ENCODE measurements at regions not wholly inside any gene's neighbourhood (a gene's known extent, or its start where the extent isn't known, plus 50 kb on each side); places are given as distances from the start of the nearest gene placed in this dataset.
"Not testable (repeated sequence)": the region's sequence is repeated elsewhere in the genome, so short reads cannot be mapped to it uniquely, and the experiment has no call there.

DNA sequence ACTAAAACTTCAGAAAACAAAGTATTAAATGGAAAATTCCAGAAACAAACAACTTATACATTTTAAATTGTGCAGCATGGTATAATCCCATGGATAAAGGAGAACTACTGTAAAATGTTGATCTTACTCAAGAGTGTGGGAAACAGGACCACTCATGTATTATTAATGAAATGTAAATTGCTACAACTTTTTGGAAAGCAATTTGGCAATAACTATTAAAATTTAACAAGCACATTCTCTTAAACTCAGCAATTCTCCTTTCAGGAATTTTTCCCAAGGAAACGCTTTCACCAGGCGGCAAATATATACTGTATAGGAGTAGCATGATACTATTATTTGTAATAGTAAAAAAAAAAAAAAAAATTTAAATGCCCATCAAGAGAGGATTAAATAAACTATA is 284.5 kb upstream of the AMIGO2 start:
- no peak for DNase-seq (ENCODE audit: extremely low read depth, low read depth)
- TF ChIP-seq, protein P1, sequence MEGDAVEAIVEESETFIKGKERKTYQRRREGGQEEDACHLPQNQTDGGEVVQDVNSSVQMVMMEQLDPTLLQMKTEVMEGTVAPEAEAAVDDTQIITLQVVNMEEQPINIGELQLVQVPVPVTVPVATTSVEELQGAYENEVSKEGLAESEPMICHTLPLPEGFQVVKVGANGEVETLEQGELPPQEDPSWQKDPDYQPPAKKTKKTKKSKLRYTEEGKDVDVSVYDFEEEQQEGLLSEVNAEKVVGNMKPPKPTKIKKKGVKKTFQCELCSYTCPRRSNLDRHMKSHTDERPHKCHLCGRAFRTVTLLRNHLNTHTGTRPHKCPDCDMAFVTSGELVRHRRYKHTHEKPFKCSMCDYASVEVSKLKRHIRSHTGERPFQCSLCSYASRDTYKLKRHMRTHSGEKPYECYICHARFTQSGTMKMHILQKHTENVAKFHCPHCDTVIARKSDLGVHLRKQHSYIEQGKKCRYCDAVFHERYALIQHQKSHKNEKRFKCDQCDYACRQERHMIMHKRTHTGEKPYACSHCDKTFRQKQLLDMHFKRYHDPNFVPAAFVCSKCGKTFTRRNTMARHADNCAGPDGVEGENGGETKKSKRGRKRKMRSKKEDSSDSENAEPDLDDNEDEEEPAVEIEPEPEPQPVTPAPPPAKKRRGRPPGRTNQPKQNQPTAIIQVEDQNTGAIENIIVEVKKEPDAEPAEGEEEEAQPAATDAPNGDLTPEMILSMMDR (IDR thresholded peaks at IDR 0.05; ENCODE audit: low read depth, low read length): no peak

DNA sequence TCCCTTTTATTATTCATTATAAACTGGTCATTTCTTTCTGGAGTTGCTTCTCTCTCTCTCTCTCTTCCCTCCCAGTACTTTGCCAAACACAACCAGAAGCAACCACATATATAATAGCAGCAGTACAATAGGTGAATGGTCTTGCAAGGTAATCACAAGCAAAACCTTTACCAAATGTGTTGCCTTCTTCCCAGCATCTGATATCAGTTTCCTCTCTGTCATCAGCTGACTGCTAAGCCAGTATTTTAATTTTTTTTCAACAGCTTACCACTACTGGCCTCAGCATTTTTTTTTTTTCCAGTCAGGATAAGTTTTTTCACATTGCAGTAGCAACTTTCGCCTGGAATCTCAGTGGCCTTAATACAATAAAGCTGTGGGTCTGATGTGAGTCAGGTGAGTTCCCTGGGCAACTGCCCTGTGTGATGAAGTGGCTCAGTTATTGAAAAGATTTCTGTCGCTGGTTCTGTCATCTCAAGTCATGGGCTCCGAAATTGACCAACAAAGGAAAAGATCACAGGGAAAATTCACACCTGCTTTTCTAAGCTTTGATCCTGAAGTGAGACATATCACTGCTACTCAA is 282.5 kb upstream of the AMIGO2 start:
- no peak for DNase-seq (ENCODE audit: extremely low read depth, low read depth)
- TF ChIP-seq, protein P1 (IDR thresholded peaks at IDR 0.05; ENCODE audit: low read depth, low read length): no peak

DNA sequence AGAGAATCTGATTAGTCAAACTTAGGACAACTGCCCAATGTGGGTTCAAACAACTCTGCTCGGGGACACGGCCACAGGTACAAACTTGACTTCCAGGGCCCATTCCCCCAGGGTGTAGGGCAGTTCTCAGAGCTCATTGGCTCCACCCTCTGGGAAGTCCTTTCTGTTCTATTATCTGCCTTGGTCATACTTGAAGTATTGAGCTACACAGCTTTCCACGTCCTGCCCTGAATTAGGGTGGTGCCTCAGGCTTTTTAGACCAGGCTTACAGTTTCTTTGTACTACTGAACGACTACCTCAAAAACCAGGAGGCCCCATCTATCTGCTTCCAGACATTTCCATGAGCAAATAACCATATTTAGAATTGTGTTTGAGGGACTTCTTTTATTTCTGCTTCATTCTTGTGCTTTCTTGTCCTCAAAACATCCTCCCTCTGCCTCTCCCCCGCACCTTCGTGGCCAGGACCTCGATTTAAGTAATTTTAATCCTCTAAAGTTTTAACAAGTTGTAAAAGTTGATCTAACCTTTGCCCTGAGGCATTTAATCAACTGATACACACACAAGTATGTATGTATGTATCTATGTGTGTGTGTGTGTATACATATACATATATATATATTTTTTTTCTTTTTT is 281.7 kb upstream of the AMIGO2 start:
- DNase-seq (ENCODE audit: extremely low read depth, low read depth): no peak

DNA sequence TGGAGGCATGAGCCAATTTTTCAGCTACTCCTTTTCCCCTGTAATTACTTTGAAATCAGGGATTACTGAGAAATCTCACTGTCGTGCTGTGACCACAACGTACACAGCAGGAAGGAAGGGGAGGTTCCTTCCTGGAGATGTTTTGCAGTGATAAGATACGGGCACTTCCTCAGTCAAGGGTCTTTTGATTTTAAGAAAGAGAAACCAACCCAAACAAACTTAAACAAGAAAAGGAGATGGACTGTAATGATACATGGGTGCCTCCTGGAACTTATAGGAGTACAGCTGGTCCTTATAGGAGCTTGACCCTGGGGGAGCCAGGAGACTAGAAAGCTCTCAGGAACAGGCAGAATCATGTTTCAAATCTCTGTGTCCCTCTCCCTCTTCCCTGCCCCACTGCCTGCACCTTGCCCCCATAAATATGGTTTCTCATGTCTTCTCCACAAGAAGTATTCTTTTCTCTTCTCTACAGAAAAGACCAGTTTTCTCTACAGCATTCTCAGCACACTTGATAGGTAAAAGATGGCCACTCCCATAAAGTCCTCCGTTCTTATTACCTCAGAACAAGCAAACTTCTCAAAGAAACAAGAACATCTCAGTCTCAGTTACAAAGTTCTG is 281.1 kb upstream of the AMIGO2 start:
- TF ChIP-seq, protein P1 (IDR thresholded peaks at IDR 0.05; ENCODE audit: low read depth, low read length): no peak
- DNase-seq (ENCODE audit: extremely low read depth, low read depth): no peak

More for the DNA sequence above, 281.7 kb upstream of the AMIGO2 start:
- TF ChIP-seq, protein P1 (IDR thresholded peaks at IDR 0.05; ENCODE audit: low read depth, low read length): no peak

DNA sequence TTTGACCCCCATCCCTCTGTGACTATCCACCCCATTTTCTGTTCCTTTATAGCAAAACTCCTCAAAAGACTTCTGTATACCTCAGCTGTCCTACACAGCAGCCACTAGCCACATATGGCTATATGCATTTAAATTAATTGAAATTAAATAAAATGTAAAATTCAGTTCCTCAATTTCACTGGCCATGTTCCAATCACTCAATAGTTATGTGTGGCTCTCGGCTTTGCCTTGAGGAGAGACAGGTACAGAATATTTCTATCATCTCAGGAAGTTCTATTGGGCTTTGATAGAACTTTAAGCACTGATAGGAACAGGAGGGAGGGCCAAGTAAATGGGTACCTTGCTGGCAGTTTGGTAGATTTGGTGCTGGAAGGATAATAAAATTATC is 280.3 kb upstream of the AMIGO2 start:
- DNase-seq (ENCODE audit: extremely low read depth, low read depth): no peak

DNA sequence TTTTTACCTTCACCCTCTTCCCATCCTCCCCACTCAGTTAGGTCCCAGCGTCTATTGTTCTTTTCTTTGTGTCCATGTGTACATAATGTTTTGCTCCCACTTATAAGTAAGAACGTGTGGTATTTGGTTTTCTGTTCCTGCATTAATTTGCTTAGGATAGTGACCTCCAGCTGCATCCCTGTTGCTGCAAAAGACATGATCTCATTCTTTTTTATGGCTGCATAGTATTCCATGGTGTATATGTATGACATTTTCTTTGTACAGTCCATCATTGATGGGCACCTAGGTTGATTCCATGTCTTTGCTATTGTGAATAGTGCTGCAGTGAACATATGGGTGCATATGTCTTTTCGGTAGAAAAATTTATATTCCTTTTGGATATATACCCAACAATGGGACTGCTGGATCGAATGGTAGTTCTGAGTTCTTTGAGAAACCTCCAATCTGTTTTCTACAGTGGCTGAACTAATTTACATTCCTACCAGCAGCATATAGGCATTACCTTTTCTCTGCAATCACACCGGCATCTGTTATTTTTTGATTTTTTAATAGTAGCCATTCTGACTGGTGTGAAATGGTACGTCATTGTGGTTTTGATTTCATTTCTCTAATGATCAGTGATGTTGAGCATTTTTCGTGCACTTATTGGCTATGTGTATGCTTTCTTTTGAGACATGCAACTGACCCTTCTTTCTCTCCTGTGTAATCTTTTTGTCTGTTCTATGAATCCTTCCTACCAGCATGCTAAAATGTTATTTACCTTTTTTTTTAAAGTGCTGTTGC is 279.7 kb upstream of the AMIGO2 start:
- TF ChIP-seq, protein P1 (IDR thresholded peaks at IDR 0.05; ENCODE audit: low read depth, low read length): no peak
- no peak for DNase-seq (ENCODE audit: extremely low read depth, low read depth)

More for the DNA sequence above, 280.3 kb upstream of the AMIGO2 start:
- TF ChIP-seq, protein P1 (IDR thresholded peaks at IDR 0.05; ENCODE audit: low read depth, low read length): no peak

DNA sequence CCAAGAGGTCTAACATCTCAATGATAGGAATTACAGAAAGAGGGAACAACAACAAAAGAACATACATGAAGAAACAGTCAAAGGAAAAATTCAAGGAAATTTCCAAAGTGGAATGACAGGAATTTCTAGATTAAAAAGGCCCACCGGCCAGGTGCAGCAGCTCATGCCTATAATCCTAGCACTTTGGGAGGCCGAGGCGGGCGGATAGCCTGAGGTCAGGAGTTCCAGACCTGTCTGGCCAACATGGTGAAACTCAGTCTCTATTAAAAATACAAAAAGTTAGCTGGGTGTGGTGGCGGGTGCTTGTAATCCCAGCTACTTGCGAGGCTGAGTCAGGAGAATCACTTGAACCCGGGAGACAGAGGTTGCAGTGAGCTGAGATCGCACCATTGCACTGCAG is 277.2 kb upstream of the AMIGO2 start:
- not testable (repeated sequence) for DNase-seq (ENCODE audit: extremely low read depth, low read depth)

Data from AG09319 (cell line).